ENCODE measurements at regions not wholly inside any gene's neighbourhood (a gene's known extent, or its start where the extent isn't known, plus 50 kb on each side); places are given as distances from the start of the nearest gene placed in this dataset.

GRCh38 chr2:207471261-207471660 lies 58.5 kb upstream of the CREB1 start:
- H4K20me1 ChIP-seq (ENCODE audit: control insufficient read depth, insufficient read depth, low read length, poor library complexity, severe bottlenecking), result no peaks in the 10 kb centered on the region
- ChIA-PET POLR2A (no interaction called here), CTCF (interaction anchor here (0.6 to 4.4 kb wide), 3 partner anchors 329 to 603 kb away, joined by 4 to 30 read pairs (median 18); no protein-coding TSS in a partner anchor)
- Mint-ChIP-seq H3K4me1 (peaks cover 7% of the 10 kb centered on the region), H3K4me3 (no peak overlapping the region), H3K9me3 (ENCODE audit: insufficient read depth) (no peaks in the 10 kb centered on the region), H3K27ac (no peak overlapping the region), H3K27me3 (no peaks in the 10 kb centered on the region)
- ATAC-seq (ENCODE audit: low read depth) (no peak), DNase-seq (no peak)
- WGBS (ENCODE audit: insufficient coverage), result 92% methylated on average over 3 of the region's 4 CpGs
- no peaks in the 10 kb centered on the region for H3K9me3 ChIP-seq (ENCODE audit: control extremely low read depth in 1 of 3, control insufficient read depth in 2 of 3, insufficient read depth in 1 of 3, low read length in 2 of 3)
- H3K4me1 ChIP-seq (ENCODE audit: control insufficient read depth in 2 of 2, insufficient read depth in 2 of 2, low read length in 2 of 2), result peaks cover 3 to 5% of the 10 kb centered on the region in 2 donors
- H2AFZ ChIP-seq (ENCODE audit: insufficient read depth, low read depth, low read length, poor library complexity, severe bottlenecking), result no peak overlapping the region
- no peaks in the 10 kb centered on the region for H3K27me3 ChIP-seq (replicated peaks in 1 of 4; ENCODE audit: control extremely low read depth in 1 of 4, control insufficient read depth in 3 of 4, insufficient read depth in 4 of 4, low read length in 3 of 4)
- H3K36me3 ChIP-seq (replicated peaks in 1 of 2; ENCODE audit: control extremely low read depth in 1 of 2, control insufficient read depth in 1 of 2, extremely low read depth in 1 of 2, insufficient read depth in 2 of 2, low read length in 1 of 2), result no peaks in the 10 kb centered on the region
- no peak overlapping the region for H3K4me2 ChIP-seq (replicated peaks; ENCODE audit: low read depth, low read length, poor library complexity, severe bottlenecking)
- no peak for TF ChIP-seq CTCF (IDR thresholded peaks at IDR 0.05)
- no peak for TF ChIP-seq EZH2 (IDR thresholded peaks at IDR 0.05; ENCODE audit: borderline replicate concordance, insufficient read depth, low read depth, low read length, poor library complexity, severe bottlenecking)
- H3K9ac ChIP-seq (ENCODE audit: low read length), result no peak overlapping the region
- H3K27ac ChIP-seq (ENCODE audit: low read length in 2 of 2), result no peak overlapping the region
- H3K4me3 ChIP-seq (ENCODE audit: control extremely low read depth in 1 of 5, extremely low read depth in 1 of 5, insufficient read depth in 1 of 5, low read depth in 2 of 5, low read length in 4 of 5), result no peak overlapping the region
- H3K79me2 ChIP-seq (ENCODE audit: control insufficient read depth, insufficient read depth, low read length), result no peaks in the 10 kb centered on the region
- intact Hi-C loops (cut with micrococcal nuclease), result no loop called here

GRCh38 chr2:207472343-207473048 lies 57.3 kb upstream of the CREB1 start:
- Histone ChIP-seq H3K27ac (ENCODE audit: low read length in 2 of 2) (no peak overlapping the region), H3K4me3 (ENCODE audit: control extremely low read depth in 1 of 5, extremely low read depth in 1 of 5, insufficient read depth in 1 of 5, low read depth in 2 of 5, low read length in 4 of 5) (no peak overlapping the region), H2AFZ (ENCODE audit: insufficient read depth, low read depth, low read length, poor library complexity, severe bottlenecking) (no peak overlapping the region), H4K20me1 (ENCODE audit: control insufficient read depth, insufficient read depth, low read length, poor library complexity, severe bottlenecking) (no peaks in the 10 kb centered on the region), H3K9me3 (ENCODE audit: control extremely low read depth in 1 of 3, control insufficient read depth in 2 of 3, insufficient read depth in 1 of 3, low read length in 2 of 3) (no peaks in the 10 kb centered on the region), H3K9ac (ENCODE audit: low read length) (no peak overlapping the region), H3K27me3 (replicated peaks in 1 of 4; ENCODE audit: control extremely low read depth in 1 of 4, control insufficient read depth in 3 of 4, insufficient read depth in 4 of 4, low read length in 3 of 4) (no peaks in the 10 kb centered on the region), H3K4me1 (ENCODE audit: control insufficient read depth in 2 of 2, insufficient read depth in 2 of 2, low read length in 2 of 2) (peaks cover 3 to 5% of the 10 kb centered on the region in 2 donors), H3K36me3 (replicated peaks in 1 of 2; ENCODE audit: control extremely low read depth in 1 of 2, control insufficient read depth in 1 of 2, extremely low read depth in 1 of 2, insufficient read depth in 2 of 2, low read length in 1 of 2) (no peaks in the 10 kb centered on the region), H3K79me2 (ENCODE audit: control insufficient read depth, insufficient read depth, low read length) (no peaks in the 10 kb centered on the region), H3K4me2 (replicated peaks; ENCODE audit: low read depth, low read length, poor library complexity, severe bottlenecking) (no peak overlapping the region)
- H3K27me3 Mint-ChIP-seq, result no peaks in the 10 kb centered on the region
- no peak for DNase-seq
- H3K27ac Mint-ChIP-seq, result no peak overlapping the region
- no peak overlapping the region for H3K4me3 Mint-ChIP-seq
- no peak for TF ChIP-seq EZH2 (IDR thresholded peaks at IDR 0.05; ENCODE audit: borderline replicate concordance, insufficient read depth, low read depth, low read length, poor library complexity, severe bottlenecking)
- TF ChIP-seq CTCF (IDR thresholded peaks at IDR 0.05), result no peak
- intact Hi-C loops (cut with micrococcal nuclease), result no loop called here
- CTCF ChIA-PET, result interaction anchor here (0.6 to 4.4 kb wide), 14 partner anchors 12 to 778 kb away, joined by 3 to 44 read pairs (median 4); partner anchors contain the start of gene KLF7
- no peaks in the 10 kb centered on the region for H3K9me3 Mint-ChIP-seq (ENCODE audit: insufficient read depth)
- POLR2A ChIA-PET, result no interaction called here
- no peak for ATAC-seq (ENCODE audit: low read depth)
- H3K4me1 Mint-ChIP-seq, result peaks cover 7% of the 10 kb centered on the region
- 94% methylated on average over 8 of the region's 11 CpGs for WGBS (ENCODE audit: insufficient coverage)

All from B cell (primary cell).